ENCODE measurements at regions not wholly inside any gene's neighbourhood (a gene's known extent, or its start where the extent isn't known, plus 50 kb on each side); places are given as distances from the start of the nearest gene placed in this dataset.

DNA sequence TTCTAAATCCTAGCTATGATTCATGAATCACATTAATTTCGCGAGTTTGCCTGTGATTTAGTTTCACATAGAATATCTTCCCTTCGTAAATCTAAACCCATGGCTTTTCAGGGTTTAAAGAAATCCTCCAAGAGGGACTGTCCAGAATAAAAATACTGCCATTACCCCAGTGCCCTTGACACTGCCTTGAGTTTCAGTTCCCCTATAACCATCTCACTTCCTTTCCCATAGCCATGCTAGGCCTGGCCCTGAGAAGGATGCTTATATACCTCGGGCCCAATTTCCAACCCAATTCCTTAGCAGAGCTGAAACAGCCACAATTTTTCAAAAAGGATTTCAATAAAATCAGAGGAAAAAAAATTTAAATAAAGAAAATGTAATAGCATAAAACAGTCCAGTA is 697.3 kb downstream of the FRK start:
- TF ChIP-seq CTCF (IDR thresholded peaks at IDR 0.05) (no peak), POLR2A (IDR thresholded peaks at IDR 0.05) (no peak), EP300 (IDR thresholded peaks at IDR 0.05) (no peak), POLR2AphosphoS5 (IDR thresholded peaks at IDR 0.05) (no peak)
